Upper lobe of left lung (tissue), 6 donors: ENCODE measurements at regions not wholly inside any gene's neighbourhood (a gene's known extent, or its start where the extent isn't known, plus 50 kb on each side); places are given as distances from the start of the nearest gene placed in this dataset.
A peak's percentile ranks its signal among the peaks of the same experiment; 100 is the strongest.

Experiments used
- ATAC-seq, 2 donors: fragments of 200-7000 bp; cut with Tn5 transposase; one replicate each; pipeline ENCODE4 v1.9.1; 2022; ENCODE audit warnings: mild to moderate bottlenecking in 2 of 2, moderate library complexity in 2 of 2; ENCODE audit not compliant: low FRiP score in 2 of 2
- DNase-seq, 2 donors: peaks; one replicate each; pipeline ENCODE4 v3.0.0-alpha.2; 2019 to 2020
- H3K27ac ChIP-seq, 4 donors: fragments of 200-600 bp; sonication (generic); one replicate each; pipeline ENCODE4 v1.5.1; 2016 to 2019
- H3K27me3 ChIP-seq, 4 donors: fragments of 200-600 bp; sonication (generic); one replicate each; pipeline ENCODE4 v1.5.1; 2017 to 2019
- H3K36me3 ChIP-seq, 4 donors: fragments of 200-600 bp; sonication (generic); one replicate each; pipeline ENCODE4 v1.5.1; 2016 to 2019
- H3K4me1 ChIP-seq, 4 donors: fragments of 200-600 bp; sonication (generic); one replicate each; pipeline ENCODE4 v1.5.1; 2018 to 2019
- H3K4me3 ChIP-seq, 4 donors: fragments of 200-600 bp; sonication (generic); one replicate each; pipeline ENCODE4 v1.5.1; 2017 to 2019; ENCODE audit warnings: mild to moderate bottlenecking in 2 of 4, moderate library complexity in 1 of 4
- H3K9me3 ChIP-seq, 4 donors: fragments of 200-600 bp; sonication (generic); one replicate each; pipeline ENCODE4 v1.5.1; 2018 to 2019
- CTCF ChIP-seq, 6 experiments: fragments of 450-650 bp in 4 of 6; fragments of 200-600 bp in 2 of 6; sonication (generic) in 2 of 6; IDR thresholded peaks; one replicate each; pipeline ENCODE4 v1.5.1; 2016 to 2019; ENCODE audit warnings: antibody characterized with exemption in 6 of 6
- EP300 ChIP-seq, 4 donors: sonication (generic); formaldehyde crosslinking; IDR thresholded peaks; one replicate each; pipeline ENCODE4 v1.5.1; 2017; ENCODE audit warnings: antibody characterized with exemption in 4 of 4, control low read depth in 2 of 4
- POLR2A ChIP-seq, 4 donors: fragments of 450-650 bp; IDR thresholded peaks; one replicate each; pipeline ENCODE4 v1.5.1; 2016 to 2017; ENCODE audit warnings: antibody characterized with exemption in 4 of 4, mild to moderate bottlenecking in 2 of 4
- POLR2AphosphoS5 ChIP-seq, 2 donors: sonication (generic); formaldehyde crosslinking; IDR thresholded peaks; one replicate each; pipeline ENCODE4 v1.5.1; 2017; ENCODE audit warnings: antibody characterized with exemption in 2 of 2
- WGBS, 2 donors: methylation state at CpG; one replicate each; pipeline ENCODE4 v1.1.5; 2017 to 2018; 5-methylcytosine and 5-hydroxymethylcytosine counted together
- donor health status: DM: no; HTN: no; CAD: no; lungs with moderate emphysema.
- donor health status: DM: no; HTN: yes; CAD: no; lungs with severe emphysema.

GRCh38 chr7:119341822-119342221 lies 931.2 kb upstream of the KCND2 start:
- DNase-seq: no peak
- TF ChIP-seq POLR2AphosphoS5 (IDR thresholded peaks at IDR 0.05) (no peak), CTCF (IDR thresholded peaks at IDR 0.05) (no peak), EP300 (IDR thresholded peaks at IDR 0.05) (no peak), POLR2A (IDR thresholded peaks at IDR 0.05) (no peak)
- Histone ChIP-seq H3K9me3 (no peaks in the 10 kb centered on the region), H3K4me1 (no peaks in the 10 kb centered on the region), H3K27me3 (no peaks in the 10 kb centered on the region), H3K36me3 (no peaks in the 10 kb centered on the region), H3K4me3 (no peak overlapping the region), H3K27ac (no peak overlapping the region)
- 94 to 96% methylated on average over 5 of the region's 5 CpGs for WGBS, 2 donors
- ATAC-seq: no peak

- Histone ChIP-seq H3K9me3 (no peaks in the 10 kb centered on the region), H3K36me3 (no peaks in the 10 kb centered on the region), H3K27me3 (no peaks in the 10 kb centered on the region), H3K4me1 (no peaks in the 10 kb centered on the region), H3K27ac (no peak overlapping the region), H3K4me3 (no peak overlapping the region)
- DNase-seq (no peak), ATAC-seq (no peak)
- no peak for TF ChIP-seq CTCF (IDR thresholded peaks at IDR 0.05)
- TF ChIP-seq POLR2A (IDR thresholded peaks at IDR 0.05): no peak
- TF ChIP-seq POLR2AphosphoS5 (IDR thresholded peaks at IDR 0.05): no peak
- TF ChIP-seq EP300 (IDR thresholded peaks at IDR 0.05): no peak
- 9 to 27% methylated on average over 1 of the region's 1 CpG for WGBS, 2 donors
Observed at GRCh38 chr7:119343289-119343688, 929.7 kb upstream of the KCND2 start.

- no peak overlapping the region for H3K4me3 ChIP-seq
- H3K4me1 ChIP-seq: no peaks in the 10 kb centered on the region
- H3K27ac ChIP-seq: no peak overlapping the region
- no peaks in the 10 kb centered on the region for H3K36me3 ChIP-seq
- DNase-seq (no peak), ATAC-seq (no peak)
- H3K9me3 ChIP-seq: no peaks in the 10 kb centered on the region
- no peaks in the 10 kb centered on the region for H3K27me3 ChIP-seq
- WGBS, 2 donors: 48 to 51% methylated on average over 2 of the region's 2 CpGs
- TF ChIP-seq POLR2AphosphoS5 (IDR thresholded peaks at IDR 0.05): no peak
- TF ChIP-seq POLR2A (IDR thresholded peaks at IDR 0.05): no peak
- TF ChIP-seq CTCF (IDR thresholded peaks at IDR 0.05): no peak
- no peak for TF ChIP-seq EP300 (IDR thresholded peaks at IDR 0.05)
Observed at GRCh38 chr7:119344466-119344865, 928.5 kb upstream of the KCND2 start.

- Histone ChIP-seq H3K36me3 (no peaks in the 10 kb centered on the region), H3K4me3 (no peak overlapping the region), H3K9me3 (no peaks in the 10 kb centered on the region), H3K27ac (no peak overlapping the region), H3K4me1 (no peaks in the 10 kb centered on the region), H3K27me3 (no peaks in the 10 kb centered on the region)
- TF ChIP-seq EP300 (IDR thresholded peaks at IDR 0.05): no peak
- TF ChIP-seq POLR2A (IDR thresholded peaks at IDR 0.05): no peak
- TF ChIP-seq POLR2AphosphoS5 (IDR thresholded peaks at IDR 0.05): no peak
- TF ChIP-seq CTCF (IDR thresholded peaks at IDR 0.05): no peak
- DNase-seq: no peak
- no peak for ATAC-seq
Observed at GRCh38 chr7:119348491-119348890, 924.5 kb upstream of the KCND2 start.

GRCh38 chr7:119350334-119350733 lies 922.6 kb upstream of the KCND2 start:
- 87 to 100% methylated on average over 2 to 5 of the region's 5 CpGs for WGBS, 2 donors
- H3K9me3 ChIP-seq: no peaks in the 10 kb centered on the region
- H3K27ac ChIP-seq: no peak overlapping the region
- H3K27me3 ChIP-seq: no peaks in the 10 kb centered on the region
- no peak for TF ChIP-seq CTCF (IDR thresholded peaks at IDR 0.05)
- TF ChIP-seq POLR2AphosphoS5 (IDR thresholded peaks at IDR 0.05): no peak
- no peak for TF ChIP-seq EP300 (IDR thresholded peaks at IDR 0.05)
- ATAC-seq: peak in 1 of 2 donors; percentile 37
- no peak overlapping the region for H3K4me3 ChIP-seq
- DNase-seq: no peak
- H3K36me3 ChIP-seq: no peaks in the 10 kb centered on the region
- H3K4me1 ChIP-seq: no peaks in the 10 kb centered on the region
